ENCODE measurements at regions not wholly inside any gene's neighbourhood (a gene's known extent, or its start where the extent isn't known, plus 50 kb on each side); places are given as distances from the start of the nearest gene placed in this dataset.

- TF ChIP-seq, protein P1, sequence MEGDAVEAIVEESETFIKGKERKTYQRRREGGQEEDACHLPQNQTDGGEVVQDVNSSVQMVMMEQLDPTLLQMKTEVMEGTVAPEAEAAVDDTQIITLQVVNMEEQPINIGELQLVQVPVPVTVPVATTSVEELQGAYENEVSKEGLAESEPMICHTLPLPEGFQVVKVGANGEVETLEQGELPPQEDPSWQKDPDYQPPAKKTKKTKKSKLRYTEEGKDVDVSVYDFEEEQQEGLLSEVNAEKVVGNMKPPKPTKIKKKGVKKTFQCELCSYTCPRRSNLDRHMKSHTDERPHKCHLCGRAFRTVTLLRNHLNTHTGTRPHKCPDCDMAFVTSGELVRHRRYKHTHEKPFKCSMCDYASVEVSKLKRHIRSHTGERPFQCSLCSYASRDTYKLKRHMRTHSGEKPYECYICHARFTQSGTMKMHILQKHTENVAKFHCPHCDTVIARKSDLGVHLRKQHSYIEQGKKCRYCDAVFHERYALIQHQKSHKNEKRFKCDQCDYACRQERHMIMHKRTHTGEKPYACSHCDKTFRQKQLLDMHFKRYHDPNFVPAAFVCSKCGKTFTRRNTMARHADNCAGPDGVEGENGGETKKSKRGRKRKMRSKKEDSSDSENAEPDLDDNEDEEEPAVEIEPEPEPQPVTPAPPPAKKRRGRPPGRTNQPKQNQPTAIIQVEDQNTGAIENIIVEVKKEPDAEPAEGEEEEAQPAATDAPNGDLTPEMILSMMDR (IDR thresholded peaks at IDR 0.05; ENCODE audit: insufficient read depth, low read depth, low read length) = no peak
- TF ChIP-seq EZH2 (IDR thresholded peaks at IDR 0.05; ENCODE audit: insufficient read depth, low read length) = no peak
Measured at GRCh38 chr9:90983394-90983793, 181.8 kb downstream of the SYK start.

Measured in astrocyte (in vitro differentiated cells and primary cell).